Peyer's patch (tissue), 4 donors: ENCODE measurements at regions not wholly inside any gene's neighbourhood (a gene's known extent, or its start where the extent isn't known, plus 50 kb on each side); places are given as distances from the start of the nearest gene placed in this dataset.
"Not testable (repeated sequence)": the region's sequence is repeated elsewhere in the genome, so short reads cannot be mapped to it uniquely, and the experiment has no call there.

Experiments used
- CTCF ChIP-seq, 6 experiments: fragments of 450-650 bp in 4 of 6; fragments of 200-600 bp in 2 of 6; sonication (generic) in 1 of 6; IDR thresholded peaks; one replicate each; pipeline ENCODE4 v1.5.1; 2017 to 2019; ENCODE audit warnings: antibody characterized with exemption in 6 of 6, mild to moderate bottlenecking in 3 of 6, moderate library complexity in 1 of 6
- POLR2A ChIP-seq, 2 donors: fragments of 450-650 bp; IDR thresholded peaks; one replicate each; pipeline ENCODE4 v1.5.1; 2017; ENCODE audit warnings: antibody characterized with exemption in 2 of 2, mild to moderate bottlenecking in 2 of 2, moderate library complexity in 2 of 2

- TF ChIP-seq POLR2A, CTCF (IDR thresholded peaks at IDR 0.05): not testable (repeated sequence)
These were observed 157.4 kb upstream of the C11orf58 start for GRCh38 chr11:16581078-16581477.
